Right hindlimb (tissue), 1 donor: ENCODE measurements at regions not wholly inside any gene's neighbourhood (a gene's known extent, or its start where the extent isn't known, plus 50 kb on each side); places are given as distances from the start of the nearest gene placed in this dataset.
"Not testable (repeated sequence)": the region's sequence is repeated elsewhere in the genome, so short reads cannot be mapped to it uniquely, and the experiment has no call there.

ENCODE experiments used
- DNase-seq: peaks from one replicate; pipeline ENCODE4 v3.0.0-alpha.2; 2018

DNA sequence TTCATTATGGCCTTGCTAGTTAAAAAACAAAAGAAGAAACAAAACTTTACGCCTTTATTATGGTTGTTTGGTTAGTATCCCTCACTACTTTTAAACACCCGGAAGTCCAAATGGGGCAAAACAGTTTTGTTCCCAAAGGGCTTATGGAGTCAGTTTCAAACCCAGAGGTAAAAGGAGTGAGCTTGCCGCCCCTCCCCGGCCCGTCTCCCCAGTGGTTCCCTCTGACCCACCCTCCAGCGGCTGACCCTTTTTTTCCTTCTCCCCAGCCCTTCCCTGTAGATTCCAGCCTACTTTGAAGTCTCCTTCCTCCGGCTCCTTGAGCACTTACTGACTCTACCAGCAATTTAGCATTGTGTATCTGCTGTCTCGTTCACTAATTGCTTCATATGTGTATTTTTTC is 209.2 kb downstream of the ICOS start:
- DNase-seq: no peak

DNA sequence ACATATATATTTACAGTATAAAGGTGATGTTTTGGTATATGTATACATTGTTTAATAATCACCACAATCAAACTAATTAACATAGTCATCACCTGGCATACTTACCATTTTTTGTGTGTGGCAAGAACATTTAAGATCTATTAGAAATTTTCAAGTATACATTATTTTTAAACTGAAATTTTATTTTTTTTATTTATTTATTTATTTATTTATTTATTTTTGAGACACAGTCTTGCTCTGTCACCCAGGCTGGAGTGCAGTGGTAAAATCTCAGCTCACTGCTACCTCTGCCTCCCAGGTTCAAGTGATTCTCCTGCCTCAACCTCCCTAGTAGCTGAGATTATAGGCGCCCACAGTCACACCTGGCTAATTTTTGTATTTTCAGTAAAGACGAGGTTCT is 210.5 kb downstream of the ICOS start:
- not testable (repeated sequence) for DNase-seq

DNA sequence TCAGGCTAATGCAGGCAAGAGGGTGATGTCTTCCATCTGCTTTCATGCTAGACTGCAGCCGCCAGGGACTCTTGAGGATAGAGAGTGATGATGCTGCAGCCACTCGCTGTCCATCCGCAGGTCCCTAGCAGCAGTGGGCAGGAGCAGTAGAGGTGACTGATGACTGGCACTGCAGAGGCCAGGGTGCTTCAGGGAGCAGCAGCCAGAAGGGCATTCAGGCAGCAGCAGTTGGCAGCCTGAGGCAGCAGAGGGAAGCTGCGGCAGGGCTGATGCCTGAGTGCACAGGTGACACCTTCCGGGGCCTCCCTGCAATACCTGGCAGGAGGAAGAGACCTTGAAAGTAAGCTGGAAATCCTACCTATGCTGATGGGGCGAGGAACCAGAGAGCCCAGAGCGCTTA is 214.2 kb downstream of the ICOS start:
- no peak for DNase-seq

DNA sequence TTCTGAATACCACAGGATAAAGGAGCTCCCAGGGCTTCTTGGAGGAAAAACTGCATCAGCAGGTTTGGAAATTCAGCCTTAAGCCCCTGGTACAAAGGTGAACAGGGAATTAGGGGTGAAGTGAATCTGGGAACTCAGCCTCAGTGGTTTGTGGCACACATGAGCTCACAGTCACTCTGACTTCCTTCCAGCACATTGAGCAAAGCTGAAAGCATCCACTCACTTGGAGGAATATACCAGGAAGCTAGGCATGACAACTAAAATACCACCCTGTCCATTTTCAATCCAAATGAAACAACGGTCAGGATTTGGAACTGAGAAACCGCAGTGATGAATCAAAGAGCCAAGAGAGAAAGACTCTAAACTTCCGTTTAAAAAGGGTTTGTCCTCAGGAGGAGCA is 216.1 kb downstream of the ICOS start:
- DNase-seq: no peak

DNA sequence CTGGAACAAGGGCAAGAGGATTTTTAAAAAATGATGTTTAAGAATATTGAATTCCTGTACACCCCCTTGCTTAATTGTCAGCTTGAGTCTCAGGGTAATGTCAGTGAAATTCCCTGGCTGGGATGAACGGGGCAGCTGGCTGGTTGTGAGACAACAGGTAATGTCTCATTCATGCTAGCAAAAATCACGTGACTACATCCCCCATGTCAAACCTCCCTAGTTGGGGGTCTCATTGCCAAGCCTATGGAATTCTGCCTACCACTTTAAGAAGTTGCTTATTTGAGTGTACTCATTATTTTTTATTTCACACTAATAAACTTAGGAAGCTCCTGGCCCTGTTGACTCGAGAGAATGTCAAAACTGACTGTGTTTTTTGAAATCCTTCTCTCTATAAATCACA is 218.3 kb downstream of the ICOS start:
- no peak for DNase-seq

DNA sequence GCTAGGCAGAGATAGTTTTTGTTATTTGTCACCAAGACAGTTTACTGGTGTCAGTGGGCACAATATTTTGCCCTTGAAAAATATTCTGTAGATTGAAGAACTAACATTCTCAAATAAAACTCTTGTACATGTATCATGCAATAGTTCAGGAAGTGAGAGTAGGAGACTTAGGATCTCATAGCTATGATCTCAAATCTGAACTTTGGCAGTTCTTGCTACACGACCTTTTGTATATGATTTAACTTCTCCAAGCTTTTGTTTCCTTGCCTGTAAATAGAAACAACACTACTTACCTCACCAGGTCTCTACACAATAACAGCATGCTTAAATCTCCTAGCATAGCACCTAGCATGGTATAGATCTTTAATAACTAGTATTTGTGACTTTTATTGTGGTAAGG is 219.9 kb downstream of the ICOS start:
- no peak for DNase-seq

DNA sequence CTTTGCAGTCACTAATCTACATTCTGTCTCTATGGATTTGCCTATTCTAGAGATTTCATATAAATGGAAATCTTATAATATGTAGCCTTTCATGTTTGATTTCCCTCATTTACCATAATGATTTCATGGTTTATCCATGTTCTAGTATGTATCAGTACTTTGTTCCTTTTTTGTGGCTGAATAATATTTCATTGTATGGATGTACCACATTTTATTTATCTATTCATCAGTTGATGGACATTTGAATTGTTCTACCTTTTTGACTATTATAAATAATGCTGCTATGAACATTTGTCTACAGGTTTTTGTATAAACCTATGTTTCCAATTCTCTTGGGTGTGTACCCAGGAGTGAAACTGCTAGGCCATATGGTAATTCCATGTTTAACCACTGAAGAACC is 221.1 kb downstream of the ICOS start:
- no peak for DNase-seq

DNA sequence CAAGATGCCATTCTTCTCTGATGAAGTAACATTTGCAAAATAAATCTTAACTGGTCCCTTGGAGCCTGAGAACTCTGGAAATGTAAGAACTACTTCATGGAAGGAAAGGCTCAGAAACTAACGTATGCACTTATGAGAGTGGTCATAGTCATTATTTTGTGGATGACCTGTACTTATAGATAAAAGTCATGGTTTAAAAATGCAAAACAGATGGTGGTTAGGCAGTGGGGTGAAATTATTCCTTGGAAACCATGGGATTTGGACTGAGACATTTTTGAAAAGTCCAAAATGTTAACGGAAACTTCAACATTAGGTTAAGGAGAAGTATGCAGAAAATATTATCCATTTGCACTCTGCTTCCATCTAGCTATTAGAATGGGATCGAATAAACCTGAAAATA is 223.0 kb downstream of the ICOS start:
- DNase-seq: no peak

DNA sequence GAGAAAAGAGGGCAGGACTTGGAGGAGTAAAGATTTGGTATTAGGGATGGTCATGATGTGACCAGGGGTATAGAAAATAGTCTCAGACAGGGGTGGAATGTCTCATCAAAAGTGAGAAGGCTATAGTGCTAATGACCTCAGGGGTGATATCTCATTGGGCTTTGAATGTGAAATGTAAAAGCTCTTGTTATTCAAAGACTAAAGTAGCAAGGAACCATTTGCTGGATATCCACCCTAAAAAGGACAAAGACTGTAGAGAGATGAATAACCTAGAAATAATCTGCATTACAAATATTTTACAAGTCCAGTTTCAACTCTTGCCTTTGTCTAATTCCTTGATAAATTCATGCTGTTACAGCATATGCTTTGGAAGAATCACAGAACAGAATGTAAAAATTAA is 224.4 kb downstream of the ICOS start:
- DNase-seq: no peak

DNA sequence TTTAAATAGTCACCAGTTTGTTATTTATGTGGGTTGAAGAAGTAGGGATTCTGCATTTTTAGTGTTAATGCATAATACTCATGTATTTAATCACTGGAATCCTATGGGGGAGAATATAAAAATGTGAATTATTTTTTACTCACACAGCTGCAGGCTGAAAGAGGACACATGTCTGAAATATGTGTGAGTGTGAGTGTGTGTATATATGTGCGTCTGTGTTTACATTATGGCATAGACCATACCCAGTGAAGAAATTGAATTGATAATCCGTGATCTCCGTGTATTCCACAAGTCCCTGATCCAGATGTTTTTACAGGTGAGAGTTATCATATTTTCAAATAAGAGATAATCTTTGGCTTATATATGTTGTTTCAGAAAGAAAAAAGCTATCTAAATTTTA is 225.3 kb downstream of the ICOS start:
- DNase-seq: no peak

DNA sequence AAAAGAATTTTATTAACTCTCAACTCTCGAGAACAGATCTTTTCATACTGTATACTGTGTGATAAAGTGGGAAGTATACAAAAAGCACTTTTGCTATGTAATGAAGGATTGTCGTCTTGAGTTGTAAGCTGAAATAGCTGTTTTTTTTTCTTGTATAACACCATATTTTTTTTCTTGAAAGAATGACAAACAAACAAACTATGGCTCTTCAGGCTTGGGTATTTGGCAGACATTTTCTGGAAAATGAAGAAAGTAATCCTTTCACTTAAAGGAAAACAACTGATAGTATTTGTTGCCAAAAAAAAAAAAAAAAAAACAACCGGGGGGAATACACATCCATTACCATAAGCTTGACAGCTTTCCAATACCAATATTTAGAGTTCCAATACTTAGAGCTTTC is 230.4 kb downstream of the ICOS start:
- no peak for DNase-seq

DNA sequence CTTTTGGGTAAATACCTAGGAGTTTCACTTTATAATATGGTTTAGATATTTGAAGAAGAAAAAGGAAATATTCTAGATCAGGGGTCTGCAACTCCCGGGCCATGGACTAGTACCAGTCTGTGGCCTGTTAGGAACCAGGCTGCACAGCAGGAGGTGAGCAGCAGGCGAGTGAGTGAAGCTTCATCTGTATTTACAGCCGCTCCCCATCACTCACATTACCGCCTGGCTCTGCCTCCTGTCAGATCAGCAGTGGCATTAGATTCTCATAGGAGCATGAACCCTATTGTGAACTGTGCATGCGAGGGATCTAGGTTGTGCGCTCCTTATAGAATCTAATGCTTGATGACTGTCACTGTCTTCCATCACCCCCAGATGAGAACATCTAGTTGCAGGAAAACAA is 231.1 kb downstream of the ICOS start:
- DNase-seq: not testable (repeated sequence)

DNA sequence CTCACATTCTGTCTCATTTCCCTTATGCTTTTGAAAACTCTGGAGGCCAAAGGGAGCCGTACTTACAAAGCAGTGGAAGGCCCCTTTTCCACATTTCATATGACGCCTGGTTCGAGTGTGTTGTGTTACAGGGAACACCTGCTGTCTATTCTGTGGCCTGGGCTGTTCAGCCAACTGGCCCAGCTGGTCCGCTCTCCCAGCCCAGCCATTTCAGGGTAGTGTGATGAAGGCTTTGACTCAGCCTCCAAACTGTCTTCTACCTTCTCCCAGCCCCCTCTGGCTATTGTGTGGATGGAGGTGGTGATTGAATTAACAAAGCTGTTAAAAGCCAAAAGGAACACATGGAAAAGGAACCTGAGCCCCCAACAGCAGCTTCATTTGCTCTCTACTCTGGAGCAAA is 233.8 kb downstream of the ICOS start:
- no peak for DNase-seq

DNA sequence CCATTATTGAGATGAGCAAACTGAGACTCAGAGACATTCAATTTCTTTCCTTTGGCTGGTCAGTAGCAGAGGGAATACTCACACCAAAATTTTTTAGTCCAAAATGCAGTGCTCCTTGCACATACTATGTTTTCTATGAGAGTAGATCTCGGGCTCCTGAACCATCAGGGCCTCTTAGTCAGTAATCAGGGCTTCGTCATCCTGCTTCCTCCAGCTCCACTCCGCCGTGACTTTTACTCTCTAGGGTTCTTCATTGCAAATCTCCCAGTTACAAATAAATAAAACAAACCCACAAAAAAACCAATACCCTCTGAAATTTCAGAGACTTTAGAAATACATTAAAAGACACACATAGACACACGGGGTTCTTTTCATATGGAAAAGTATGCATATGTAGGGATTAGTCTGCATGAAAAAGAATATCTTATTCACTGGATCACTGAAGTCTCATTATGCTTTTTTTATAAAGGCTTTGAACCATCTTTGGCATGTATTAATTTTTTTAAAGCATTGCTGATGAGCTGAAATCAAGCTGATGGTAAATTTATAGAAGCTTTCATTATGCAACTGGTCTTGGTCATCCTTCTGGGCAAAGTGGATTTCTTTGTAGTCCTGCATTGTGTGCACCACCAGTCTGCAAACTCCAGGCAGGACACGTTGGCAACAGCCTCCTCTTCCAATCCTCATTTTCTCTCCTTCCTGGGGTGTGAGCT is 235.0 kb downstream of the ICOS start:
- no peak for DNase-seq

DNA sequence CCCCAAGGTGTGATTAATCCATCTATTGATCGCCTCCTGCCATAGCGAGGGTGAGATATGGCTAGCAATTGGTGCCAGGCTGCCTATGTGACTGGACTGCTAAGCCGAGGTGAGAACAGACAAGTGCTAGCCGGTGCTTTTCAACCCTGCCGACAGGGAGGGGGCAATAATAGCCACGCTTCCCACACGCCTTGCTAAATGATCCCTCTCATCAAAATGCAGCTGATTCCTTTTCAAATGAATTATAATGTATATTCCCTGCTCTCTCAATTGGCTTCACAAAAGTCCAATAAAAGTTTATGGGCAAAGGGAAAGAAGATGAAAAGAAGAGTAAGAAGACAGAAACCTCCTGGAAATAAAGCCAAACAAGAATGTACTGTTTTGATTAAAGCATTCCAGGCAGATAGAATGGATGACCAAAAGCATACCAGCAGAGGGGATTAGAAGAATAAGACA is 235.6 kb downstream of the ICOS start:
- no peak for DNase-seq

DNA sequence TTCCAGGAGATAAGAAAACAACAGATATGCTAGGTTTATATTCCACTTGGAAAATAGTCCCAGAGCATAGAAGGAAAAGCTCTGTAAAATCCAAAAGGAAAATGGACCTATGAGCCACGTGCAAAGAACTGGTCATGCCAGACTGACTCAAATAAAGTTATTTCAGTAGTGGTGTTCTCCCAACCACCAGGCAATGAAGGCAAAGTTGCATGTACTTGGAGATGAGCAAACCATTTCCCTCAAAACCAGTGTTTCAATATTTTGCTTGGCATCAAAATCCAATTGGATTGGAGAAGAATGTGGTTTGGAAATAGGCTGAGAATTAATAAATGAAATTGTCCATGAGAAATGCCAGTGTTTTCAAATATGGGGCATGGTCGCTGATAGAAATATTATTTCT is 237.5 kb downstream of the ICOS start:
- no peak for DNase-seq

DNA sequence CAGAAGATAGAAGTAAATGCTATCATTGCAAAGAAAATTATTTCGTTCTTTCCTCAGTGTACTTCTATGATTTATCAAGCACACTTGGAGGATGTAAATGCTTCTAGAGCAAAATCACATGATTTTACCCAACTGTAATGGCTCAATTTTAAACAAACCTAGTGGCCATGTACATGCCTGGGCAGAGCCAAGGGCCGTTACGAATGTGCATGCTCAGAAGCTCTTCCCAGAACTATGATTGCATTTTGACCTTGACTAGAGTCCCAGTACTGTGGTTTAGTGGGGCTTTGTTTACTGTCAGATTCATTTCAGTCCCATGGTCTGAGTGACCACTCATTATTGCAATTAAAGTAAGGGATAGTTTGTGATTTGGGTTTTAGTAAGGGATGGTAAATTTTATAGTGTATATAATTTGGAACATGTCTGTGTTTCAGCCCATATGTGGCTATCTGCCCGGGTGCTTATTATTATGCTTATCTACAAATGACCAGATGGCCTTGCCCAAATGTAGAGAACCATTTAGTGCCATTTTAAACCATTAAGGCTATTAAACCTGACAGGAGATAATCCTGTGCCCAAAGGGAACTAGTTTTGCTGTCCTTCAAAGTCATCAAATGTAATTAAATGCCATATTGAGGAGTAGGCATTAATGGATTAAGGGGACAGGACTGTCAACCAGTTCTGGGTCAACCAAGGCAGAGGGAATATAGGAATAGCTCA is 239.1 kb downstream of the ICOS start:
- DNase-seq: no peak

DNA sequence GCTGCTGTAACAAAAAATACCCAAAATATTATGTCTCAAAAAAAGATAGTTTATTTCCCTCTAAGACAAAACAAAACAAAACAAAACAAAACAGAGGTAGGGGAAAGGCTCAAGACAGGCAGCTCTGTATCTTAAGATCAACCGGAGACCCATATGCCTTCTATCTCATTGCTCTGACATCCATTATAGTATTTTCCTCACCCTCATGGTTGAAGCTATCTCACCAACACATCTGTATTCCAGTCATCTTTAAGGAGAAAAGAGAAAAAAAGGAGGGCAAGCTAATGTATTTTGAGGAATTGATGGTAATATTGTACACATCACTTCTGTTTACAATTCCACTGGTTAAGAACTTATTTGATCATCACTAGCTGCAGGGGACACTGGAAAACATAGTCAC is 239.7 kb downstream of the ICOS start:
- DNase-seq: no peak

DNA sequence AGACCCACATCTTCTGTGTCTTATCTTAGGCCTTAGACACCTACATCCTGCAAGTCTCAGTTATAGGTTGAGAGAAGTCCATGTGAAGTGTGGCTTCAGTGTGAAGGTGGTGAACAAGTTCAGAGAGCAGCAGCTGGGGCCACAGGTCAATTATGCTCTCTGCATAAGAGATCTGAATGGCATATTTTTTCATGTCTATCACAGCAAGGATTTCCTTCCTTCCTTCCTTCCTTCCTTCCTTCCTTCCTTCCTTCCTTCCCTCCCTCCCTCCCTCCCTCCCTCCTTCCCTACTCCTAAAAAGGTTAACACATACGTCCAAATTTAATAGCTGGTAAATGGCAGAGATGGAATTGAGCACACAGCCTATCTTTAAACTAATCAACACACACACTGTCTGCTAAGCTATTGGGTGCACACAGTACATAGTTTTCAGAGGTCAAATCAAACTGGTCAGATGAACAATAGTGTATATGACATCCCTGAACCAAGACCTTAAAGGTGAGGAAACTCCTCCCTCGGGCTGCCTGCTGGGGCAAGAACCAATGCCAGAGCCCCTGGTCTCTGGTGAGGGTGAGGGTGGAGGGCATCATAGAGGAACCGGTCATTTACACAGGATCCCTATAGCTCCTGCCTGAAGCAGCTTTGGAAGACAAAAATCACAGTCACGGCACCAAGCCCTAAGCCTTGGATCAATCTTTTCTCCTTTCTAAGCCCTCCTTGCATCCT is 240.9 kb downstream of the ICOS start:
- DNase-seq: no peak

DNA sequence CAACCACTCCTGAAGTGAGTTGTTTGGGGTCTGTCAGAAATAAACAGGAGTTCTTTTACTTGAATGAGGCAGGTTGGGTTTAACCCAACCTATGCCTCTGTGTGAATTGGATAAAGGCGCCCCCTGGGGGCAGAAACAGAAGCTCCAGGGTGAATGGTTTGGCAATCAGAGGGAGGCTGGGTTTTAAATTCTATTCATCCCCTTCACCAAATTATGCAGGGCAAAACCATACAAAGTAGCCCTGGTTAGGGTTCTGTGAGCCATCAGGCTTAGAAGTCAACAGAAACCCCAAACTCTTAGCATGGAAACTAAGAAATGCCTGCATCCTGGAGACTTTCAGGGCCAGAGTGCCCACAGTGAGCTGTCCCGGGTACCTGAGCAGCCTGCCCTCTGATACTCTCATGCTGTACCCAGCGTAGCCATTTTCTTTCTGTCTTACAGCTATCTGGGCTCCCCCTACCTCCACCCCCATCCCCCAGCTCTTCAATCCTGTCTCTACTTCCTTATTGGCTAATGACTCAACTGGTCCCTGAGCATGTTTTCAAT is 241.5 kb downstream of the ICOS start:
- DNase-seq: no peak

DNA sequence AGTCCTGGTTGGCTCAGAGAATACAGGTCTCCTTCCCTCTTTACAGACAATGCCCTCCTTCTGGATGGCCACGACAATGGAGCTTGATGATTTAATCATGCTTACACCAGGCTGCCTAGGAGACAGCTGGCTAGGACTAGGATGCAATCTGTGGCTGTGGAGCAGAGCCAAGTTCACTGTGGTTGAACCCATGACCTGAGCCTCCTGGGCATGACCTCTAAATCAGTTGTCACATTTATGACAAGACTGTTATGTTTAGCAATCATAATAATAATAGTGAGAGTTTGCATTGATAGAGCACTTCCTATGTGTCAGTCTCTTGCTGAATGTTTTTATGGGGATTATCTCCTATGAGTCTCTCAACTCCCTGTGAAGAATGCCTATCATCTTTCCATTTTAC is 244.1 kb downstream of the ICOS start:
- no peak for DNase-seq

DNA sequence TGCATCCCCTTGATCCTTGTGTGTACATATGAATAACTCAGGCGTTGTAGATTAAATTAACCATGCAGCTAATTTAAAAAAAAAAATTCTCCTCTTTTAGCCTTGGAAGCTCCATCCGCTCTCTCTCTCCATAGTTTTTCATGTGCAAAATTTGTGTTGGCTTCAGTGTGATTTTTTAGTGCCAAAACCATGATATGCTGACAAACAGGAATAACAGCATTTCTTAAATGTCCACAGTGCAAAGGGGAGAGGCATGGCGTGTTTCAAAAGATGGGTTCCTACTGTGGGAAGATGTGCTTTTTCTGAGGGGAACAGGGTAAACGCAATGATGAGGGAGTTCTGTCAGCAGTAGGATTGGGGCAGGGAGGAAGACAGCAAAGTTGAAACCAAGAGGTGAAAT is 247.0 kb downstream of the ICOS start:
- DNase-seq: no peak

DNA sequence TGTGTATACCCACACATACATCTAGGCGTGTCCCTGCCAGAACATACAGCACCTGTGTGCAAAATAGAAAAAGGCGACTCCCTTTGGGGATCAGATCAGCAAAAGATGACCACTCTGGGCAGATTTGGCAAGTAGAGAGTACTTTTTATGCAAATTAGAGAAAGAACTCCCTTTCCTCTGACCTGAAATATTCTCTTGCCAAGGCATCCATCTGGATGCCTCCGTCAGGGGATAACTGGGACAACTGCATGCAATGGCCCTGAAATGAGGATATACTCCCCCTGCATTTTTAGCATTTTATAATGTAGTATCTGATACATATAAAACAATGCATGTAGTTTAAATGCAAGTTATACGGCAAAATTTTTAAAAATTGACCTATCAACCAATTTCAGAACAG is 247.7 kb downstream of the ICOS start:
- DNase-seq: no peak
